ENCODE measurements at regions not wholly inside any gene's neighbourhood (a gene's known extent, or its start where the extent isn't known, plus 50 kb on each side); places are given as distances from the start of the nearest gene placed in this dataset.

DNA sequence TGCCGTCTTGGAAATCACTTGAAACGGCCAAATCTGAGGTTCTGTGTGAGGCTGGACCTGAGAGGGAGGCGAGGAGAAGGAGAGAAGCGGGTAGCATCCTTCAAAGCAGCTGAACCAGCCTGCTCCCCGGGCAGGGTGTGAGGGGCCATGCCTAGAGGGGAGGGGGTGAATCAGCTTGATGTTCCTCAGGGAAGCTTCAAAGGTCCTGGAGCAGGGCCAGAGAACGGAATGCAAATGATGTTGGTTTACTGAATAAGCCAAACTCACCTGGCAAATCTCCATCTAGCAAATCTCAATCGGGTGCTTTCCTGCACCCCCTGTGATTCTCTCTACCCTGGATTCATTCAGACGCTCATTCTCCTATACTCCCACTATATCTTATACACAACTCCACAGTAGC, 226.9 kb downstream of the WDR11 start:
- TF ChIP-seq, protein P1, sequence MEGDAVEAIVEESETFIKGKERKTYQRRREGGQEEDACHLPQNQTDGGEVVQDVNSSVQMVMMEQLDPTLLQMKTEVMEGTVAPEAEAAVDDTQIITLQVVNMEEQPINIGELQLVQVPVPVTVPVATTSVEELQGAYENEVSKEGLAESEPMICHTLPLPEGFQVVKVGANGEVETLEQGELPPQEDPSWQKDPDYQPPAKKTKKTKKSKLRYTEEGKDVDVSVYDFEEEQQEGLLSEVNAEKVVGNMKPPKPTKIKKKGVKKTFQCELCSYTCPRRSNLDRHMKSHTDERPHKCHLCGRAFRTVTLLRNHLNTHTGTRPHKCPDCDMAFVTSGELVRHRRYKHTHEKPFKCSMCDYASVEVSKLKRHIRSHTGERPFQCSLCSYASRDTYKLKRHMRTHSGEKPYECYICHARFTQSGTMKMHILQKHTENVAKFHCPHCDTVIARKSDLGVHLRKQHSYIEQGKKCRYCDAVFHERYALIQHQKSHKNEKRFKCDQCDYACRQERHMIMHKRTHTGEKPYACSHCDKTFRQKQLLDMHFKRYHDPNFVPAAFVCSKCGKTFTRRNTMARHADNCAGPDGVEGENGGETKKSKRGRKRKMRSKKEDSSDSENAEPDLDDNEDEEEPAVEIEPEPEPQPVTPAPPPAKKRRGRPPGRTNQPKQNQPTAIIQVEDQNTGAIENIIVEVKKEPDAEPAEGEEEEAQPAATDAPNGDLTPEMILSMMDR (IDR thresholded peaks at IDR 0.05 in 2 of 3, conservative IDR thresholded peaks at IDR 0.05 in 1 of 3; ENCODE audit: control insufficient read depth in 2 of 3, extremely low read depth in 1 of 3, insufficient read depth in 1 of 3, low read depth in 3 of 3, low read length in 3 of 3), result no peak
- no peak for TF ChIP-seq CREM (IDR thresholded peaks at IDR 0.05; ENCODE audit: low read depth)
- no peak for TF ChIP-seq EP300 (IDR thresholded peaks at IDR 0.05; ENCODE audit: borderline replicate concordance in 1 of 2, control insufficient read depth in 1 of 2, low read depth in 2 of 2, low read length in 2 of 2)
- no peak for TF ChIP-seq RELA (IDR thresholded peaks at IDR 0.05; ENCODE audit: borderline replicate concordance, partially characterized antibody)
- no peak for TF ChIP-seq SMC3 (IDR thresholded peaks at IDR 0.05; ENCODE audit: borderline replicate concordance, low read length)
- TF ChIP-seq ZZZ3 (IDR thresholded peaks at IDR 0.05; ENCODE audit: control insufficient read depth, insufficient read length, low read depth), result no peak
- no peak for TF ChIP-seq CHD2 (IDR thresholded peaks at IDR 0.05; ENCODE audit: borderline replicate concordance, low read depth, low read length)
- no peak for TF ChIP-seq MTA3 (IDR thresholded peaks at IDR 0.05; ENCODE audit: borderline replicate concordance, low read length)

Data from GM12878 (cell line).